GM18909 (cell line): ENCODE measurements at regions not wholly inside any gene's neighbourhood (a gene's known extent, or its start where the extent isn't known, plus 50 kb on each side); places are given as distances from the start of the nearest gene placed in this dataset.

ENCODE experiments used
- ATAC-seq: cut with Tn5 transposase; IDR thresholded peaks from one replicate; pipeline ENCODE4 v1.9.1; 2021; ENCODE audit warnings: mild to moderate bottlenecking; ENCODE audit not compliant: unreplicated experiment, poor library complexity

DNA sequence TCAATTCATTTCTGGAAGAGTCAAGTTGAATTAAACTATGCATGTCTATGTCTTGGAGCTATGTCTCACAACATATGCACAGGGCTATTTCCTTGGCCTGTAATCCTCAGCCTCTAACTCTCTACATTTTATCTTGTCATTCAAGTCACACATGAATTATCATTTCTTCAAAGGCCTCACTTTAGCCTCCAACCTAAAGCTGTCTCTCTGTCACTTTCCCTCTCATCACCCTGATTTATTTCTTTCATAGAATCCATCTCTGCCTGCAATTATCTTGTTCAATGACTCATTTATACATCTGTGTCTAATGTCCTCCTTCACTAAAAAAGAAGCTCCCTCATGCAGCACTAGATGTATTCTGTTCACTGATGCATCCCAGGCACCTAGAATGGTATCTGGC is 614.2 kb upstream of the REG3G start:
- no peak for ATAC-seq

DNA sequence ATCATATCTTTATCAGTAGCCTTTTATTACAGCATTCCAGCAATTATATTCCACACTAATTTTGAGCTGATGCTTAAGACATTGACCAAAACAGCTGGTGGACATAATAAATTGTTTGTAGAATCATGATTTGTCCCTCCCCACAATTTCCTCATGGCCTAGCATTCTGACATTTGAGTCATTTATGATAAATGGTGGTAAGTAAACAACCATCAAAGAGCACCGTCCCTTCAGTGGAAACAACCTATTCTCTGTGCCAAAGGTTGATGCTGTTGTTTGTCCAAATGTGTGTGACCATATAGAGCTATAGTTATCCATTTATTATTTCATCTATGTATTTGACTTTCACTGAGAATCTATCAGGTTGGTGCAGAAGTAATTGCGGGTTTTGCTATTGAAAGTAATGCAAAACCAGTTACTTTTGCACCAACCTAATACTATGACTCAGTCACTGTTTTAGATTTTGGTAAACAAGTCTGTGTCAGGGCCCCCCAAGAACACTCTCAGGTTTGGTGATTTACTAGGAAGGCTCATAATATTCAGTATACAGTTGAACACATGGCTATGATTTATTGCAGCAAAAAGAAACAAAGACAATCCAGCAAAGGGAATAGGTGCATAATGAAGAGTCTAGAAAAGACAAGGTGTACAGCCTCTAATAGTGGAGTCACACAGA is 608.7 kb upstream of the REG3G start:
- no peak for ATAC-seq

DNA sequence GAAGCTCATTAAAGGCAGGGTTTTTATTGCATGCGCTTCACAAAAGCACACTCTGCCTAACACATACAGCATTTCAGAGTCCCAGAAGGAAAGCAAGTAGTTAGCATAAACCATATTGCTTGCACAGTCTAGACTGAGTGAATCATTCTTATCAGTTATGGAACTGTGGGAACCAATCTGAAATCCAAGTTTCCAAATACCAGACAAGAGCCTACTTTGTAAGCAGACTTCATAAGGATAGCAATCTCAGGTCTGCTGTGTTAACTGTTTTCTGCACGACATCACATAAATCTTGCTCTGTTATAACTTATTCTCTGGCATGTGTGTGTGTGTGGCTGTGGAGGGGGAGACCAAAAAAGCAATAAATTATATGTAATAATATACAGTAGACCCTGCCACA is 608.1 kb upstream of the REG3G start:
- ATAC-seq: no peak

DNA sequence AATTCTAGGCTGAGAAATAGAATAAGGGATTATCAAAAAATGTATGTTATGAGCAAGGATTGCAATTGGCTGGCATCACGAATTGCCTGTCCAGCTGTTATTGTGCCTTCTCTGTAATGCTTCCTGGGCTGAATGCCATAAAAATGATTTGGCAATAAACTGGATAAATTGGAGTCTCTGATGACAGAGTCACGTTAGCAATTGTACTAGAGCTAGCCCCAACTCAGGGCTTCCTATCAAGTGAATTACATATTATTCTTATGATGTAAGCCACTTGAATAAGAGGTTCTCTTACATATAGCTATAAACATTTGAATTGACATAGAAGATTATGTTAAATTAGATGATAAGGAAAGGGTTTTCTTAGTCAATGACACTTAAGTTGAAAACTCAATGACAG is 607.5 kb upstream of the REG3G start:
- ATAC-seq: no peak

DNA sequence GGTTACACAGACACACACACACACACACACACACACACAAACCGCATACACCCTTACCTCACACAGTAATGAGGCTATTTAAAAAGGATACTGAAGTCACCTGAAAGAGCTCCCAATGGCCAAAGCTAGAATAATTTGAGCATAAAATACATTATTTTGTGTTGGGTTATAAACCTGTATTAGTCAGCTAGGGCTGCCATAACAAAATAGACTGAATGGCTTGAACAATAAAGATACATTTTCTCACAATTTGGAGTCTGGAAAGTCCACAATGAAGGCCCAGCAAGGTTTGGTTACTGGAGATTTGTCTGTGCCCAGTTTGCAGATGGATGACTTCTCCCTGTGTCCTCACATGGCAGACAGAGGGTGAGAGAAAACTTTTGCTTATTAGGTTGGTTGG is 605.4 kb upstream of the REG3G start:
- no peak for ATAC-seq

DNA sequence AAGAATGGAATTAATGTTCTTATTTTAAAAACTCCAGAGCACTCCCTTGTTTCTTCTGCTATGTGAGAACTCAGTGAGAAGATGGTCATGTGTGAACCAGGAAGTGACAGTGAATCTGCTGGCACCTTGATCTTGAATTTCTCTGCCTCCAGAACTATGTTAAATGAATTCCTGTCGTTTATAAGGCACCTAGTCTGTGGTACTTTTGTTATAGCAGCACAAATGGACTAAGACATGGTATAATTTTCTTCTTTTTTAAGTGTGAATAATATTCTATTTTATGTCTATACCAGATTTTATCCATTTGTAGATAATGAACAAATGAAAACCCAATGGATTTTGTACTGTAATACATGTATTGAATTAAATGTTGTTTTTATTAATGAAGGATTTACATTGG is 601.9 kb upstream of the REG3G start:
- ATAC-seq: no peak

DNA sequence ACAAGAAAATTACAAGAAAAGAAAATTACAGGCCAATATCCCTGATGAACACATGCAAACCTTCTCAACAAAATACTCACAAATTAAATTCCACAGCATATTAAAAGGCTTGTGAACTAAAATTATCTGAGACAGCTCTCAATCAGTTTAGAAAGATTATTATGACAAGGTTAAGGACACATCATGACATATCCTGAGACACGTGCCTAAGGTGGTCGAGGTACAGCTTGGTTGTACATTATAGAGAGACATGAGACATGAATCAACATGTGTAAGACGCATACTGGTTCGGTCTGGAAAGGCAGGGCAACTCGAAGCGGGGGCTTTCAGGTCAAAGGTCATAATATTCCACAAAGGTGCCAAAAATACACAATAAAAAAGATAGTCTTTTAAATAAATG is 598.3 kb upstream of the REG3G start:
- no peak for ATAC-seq

DNA sequence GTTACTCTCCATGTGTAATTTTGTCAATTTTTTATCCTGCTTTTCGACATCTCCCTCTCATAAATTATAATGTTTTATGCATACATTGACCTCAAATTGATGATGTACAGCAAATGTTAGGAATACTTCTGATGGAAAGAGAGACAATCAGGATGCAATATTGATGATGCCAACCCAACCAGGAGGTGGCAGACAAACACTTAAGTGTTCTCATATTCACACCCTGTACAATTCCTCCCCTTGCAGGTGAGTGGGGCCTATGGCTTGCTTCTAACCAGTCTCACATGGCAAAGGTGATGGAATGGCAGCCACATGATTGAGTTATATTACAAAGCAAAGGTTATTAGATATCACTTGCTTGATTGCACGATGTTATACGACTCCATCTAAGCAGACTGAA is 594.3 kb upstream of the REG3G start:
- no peak for ATAC-seq

DNA sequence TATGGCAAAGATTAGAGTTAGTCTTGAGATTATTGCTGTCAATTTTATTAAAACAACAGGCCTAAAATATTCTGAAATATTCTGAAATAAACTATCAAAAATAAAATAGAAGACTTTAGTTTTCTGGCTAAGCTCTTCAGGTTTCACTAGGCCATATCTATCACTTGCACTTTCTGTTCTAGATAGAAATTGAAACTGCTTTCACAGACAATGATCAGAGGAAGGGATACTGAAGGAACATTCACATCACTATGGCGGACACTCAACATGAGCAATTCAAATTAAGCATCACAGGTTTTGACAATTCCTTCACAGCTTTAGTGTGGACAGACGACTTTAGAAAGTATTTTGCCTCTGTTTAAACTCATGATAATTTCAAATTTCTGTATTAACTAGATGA is 586.4 kb upstream of the REG3G start:
- no peak for ATAC-seq

DNA sequence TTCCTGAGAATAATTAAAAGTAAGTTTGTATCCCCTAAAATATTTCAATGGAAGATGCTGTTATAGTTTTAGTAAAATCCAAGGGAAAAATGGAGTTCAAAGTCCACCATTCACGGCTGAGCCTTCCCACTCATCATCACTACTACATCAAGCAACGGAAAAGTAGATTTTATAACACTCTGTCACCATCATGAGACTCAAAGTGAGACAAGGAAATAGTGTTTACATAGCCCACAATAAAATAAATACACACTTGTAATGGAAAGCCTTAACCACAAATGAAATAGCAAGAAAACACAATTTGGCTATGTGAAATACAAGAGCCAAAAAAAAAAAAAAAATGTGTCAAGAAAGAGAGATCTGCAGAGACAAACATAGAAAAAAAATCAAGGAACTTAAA is 569.9 kb upstream of the REG3G start:
- ATAC-seq: no peak

DNA sequence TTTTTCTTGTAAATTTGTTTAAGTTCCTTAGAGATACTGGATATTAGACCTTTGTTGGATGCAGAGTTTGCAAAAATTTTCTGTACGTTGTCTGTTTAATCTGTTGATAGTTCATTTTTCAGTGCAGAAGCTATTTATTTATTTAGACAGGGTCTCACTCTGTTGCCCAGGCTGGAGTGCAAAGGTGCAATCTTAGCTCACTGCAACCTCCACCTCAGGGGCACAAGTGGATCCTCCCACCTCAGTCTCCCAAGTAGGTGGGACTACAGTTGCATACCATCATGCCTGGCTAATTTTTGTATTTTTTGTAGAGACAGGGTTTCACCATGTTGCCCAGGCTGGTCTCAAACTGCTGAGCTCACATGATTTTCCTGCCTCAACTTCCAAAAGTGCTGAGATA is 568.2 kb upstream of the REG3G start:
- ATAC-seq: no peak

DNA sequence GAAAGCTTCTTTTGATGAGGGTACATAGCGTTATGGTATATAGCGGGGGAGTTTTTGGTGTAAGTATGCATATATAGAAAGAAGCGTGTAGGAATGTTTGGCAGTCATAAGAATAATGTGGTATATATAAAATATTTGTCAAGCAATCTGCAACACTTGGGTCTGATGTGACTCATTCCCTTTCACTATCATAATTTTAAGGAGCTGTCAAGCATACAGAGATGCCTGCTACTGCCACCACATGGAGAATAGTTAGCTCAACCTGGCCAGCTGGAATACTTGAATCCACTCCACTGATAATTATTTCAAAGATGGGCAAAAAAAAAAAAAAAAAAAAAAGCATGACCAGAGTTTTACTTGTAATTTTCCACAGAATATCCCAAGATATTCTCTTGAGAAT is 559.8 kb upstream of the REG3G start:
- ATAC-seq: no peak

DNA sequence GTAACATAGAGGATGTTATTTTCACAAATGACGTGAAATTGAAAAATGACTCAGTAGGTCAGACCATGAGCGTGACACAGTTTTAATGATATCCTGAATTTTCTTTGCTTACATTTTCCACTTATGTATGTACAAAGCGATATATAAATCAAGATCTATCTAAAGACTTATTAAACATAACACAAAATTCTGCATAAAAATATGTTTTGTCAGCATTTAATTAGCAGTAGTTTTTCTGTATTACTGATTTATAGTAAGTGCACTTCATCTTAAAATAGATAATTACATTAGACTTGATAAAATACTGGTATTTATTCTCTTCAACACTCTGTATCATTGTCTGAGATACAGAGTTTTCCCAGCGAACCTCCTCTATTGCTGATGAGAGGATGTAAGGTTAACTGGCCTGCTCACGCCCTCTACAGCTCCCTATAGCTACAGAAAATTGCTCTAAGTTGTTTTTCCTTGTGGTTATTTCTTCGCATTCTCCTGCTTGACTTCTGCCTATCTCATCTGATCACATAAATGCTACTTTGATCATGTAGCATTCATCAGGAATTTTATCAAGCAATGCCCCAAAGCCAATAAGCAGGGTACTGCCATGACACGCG is 548.8 kb upstream of the REG3G start:
- no peak for ATAC-seq

DNA sequence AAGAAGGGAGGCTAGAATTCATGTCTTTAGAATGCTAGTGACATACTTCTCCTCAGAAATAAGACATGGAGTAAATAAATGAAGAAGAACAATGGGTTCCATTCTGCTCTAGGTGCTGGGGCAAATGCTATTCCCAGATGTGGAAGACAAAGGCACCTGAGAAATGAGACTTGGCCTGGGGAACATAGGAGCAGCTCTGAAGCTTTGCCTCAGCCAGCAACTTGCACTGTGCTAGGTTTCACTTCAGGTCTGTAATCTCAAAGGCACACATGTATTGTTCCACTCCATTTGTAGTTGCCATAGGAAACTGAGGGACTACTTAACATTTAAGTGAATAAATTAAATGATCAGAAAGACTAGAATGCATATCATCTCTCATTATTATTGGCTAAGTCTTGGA is 538.9 kb upstream of the REG3G start:
- ATAC-seq: no peak

DNA sequence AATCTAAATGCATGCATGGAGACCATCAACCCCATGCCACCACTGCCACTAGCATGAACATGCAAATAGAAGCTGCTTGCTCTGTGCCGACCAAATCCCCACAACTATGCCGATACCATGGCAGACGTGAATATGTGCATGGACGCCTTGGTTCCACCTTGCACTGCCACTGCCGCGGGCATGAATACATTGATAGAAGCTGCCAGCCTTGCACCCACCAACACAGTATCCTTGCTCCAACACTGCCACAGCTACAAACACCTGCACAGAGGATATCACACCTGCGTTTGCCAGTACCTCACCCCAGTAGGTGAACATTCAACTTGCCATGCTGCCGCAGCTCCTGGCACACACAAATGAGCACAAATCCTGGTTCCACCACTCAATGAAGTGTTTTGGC is 527.4 kb upstream of the REG3G start:
- no peak for ATAC-seq

DNA sequence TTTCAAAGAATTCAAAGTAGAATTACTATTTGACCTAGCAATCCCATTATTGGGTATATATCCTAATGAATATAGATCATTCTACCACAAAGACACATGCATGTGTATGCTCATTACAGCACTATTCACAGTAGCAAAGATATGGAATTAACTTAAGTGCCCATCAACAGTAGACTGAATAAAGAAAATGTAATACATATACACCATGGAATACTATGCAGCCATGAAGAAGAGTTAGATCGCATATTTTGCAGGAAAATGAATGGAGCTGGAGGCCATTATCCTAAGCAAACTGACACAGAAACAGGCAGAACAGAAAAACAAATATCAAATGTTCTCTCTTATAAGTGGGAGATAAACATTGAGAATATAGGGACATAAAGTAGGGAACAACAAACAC is 519.2 kb upstream of the REG3G start:
- no peak for ATAC-seq

DNA sequence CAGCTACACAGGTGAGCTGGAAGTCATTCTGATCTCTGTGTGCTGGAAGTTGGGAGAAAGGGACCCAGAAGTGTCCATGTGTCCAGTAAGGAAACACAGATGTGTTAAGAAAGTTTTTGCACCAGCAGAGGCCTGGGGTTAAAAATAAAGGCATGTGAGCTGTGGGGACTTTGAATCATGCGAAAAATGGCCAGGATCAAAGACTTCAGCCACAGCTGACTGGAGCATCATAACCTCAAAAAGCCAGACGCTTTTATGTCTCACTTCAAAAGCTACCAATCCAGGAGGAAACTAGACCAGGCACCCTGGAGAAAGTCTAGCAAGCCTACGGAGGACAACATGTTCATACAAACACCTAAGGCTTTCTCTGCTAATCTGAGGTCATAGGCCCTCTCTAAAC is 503.6 kb upstream of the REG3G start:
- no peak for ATAC-seq

DNA sequence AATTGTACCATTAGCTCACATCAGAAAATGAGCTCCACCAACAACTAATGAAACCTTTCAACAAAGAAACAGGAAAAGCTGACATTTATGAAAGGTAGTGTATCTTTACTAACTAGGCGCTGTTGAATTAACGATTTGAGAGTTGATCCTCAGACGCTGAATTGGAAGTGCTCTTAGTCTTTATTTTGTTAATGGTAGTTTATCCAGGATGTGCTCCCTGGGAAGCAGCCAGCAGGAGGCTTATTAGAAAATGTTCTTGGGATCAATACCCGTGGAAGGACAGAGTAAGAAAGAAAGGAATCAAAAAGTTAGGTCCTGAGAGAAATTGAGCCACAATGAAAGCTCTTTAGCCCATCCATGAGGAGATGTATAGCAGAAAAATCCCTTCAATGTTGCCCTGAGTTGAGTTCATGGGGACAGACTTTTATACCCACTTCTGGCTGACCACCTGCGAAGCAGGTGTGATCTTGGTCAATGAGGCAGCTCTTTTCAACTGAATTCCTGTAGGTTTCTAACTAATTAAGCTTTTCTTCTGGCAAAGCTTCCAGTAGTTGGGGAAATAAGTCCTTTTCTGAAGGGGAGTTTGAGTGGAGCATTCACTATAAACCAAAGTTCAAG is 492.6 kb upstream of the REG3G start:
- ATAC-seq: no peak

DNA sequence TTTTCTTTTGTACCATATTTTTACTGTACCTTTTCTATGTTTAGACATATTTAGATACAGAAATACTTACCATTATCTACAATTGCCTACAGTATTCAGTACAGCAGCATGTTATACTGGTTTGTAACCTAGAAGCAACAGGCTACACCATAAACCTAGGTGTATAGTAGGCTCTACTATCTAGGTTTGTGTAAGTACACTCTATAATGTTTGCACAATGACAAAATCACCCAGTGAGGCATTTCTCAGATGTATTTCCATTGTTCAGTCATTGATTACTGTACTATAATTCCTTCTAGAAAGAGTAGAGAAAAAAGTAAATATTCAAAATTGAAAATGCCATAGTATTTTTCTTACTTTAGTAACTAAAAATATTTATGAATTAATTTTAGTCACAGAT is 490.1 kb upstream of the REG3G start:
- ATAC-seq: no peak

DNA sequence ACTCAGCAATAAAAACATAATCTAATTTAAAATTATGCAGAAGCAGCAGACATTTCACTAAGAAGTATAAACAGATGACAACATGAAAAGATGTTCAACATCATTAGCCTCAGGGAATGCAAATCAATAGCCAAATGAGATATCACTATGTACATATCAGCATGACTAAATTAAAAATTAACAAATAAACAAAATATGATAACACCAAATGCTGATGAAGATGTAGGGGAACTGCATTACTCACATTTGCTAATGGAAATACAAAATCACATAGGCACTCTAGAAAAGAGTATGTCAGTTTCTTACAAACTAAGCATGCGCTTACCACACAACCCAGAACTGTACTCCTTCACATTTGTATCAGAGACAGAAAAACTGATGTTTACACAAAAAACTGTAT is 487.2 kb upstream of the REG3G start:
- no peak for ATAC-seq

DNA sequence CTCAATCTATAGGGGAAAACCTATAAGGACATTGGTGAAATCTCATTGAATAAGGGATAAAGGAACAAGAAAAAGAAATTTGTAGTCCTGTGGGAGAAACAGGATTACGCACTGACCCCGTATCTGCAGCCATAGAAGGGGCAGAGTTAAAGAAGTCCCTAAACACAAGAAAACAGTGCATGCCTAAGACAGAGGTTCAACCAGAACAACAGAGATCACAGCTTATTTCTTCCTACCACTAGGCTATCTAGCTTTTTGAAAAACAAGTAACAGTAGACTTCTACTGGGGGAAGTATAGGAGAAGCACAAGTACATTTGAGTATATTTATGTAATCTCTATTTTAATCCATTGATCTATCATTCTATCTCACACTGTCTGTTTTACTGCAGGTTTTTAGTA is 485.2 kb upstream of the REG3G start:
- no peak for ATAC-seq

DNA sequence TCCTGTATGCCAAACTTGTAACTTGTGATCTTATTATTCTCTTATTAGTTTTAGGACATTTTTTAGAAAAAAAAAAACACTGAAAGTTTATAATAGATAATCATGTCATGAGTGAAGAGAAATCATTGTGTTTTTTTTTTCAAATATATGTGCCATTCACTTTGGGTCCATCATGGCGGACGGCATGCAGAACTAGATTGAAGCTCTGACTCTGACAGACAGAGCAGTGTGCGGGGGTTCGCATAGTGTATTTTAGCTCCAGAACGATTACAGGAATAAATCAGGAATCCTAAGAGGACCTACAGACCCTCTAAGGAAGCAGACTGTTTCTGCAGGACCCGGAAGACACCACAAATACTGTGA is 484.4 kb upstream of the REG3G start:
- ATAC-seq: no peak
